DMS 273 (cell line): ENCODE measurements at regions not wholly inside any gene's neighbourhood (a gene's known extent, or its start where the extent isn't known, plus 50 kb on each side); places are given as distances from the start of the nearest gene placed in this dataset.

Experiments
- DNase-seq: peaks from one replicate; lab custom pipeline; 2025; ENCODE audit not compliant: unreplicated experiment; lab: John Stamatoyannopoulos, UW

DNA sequence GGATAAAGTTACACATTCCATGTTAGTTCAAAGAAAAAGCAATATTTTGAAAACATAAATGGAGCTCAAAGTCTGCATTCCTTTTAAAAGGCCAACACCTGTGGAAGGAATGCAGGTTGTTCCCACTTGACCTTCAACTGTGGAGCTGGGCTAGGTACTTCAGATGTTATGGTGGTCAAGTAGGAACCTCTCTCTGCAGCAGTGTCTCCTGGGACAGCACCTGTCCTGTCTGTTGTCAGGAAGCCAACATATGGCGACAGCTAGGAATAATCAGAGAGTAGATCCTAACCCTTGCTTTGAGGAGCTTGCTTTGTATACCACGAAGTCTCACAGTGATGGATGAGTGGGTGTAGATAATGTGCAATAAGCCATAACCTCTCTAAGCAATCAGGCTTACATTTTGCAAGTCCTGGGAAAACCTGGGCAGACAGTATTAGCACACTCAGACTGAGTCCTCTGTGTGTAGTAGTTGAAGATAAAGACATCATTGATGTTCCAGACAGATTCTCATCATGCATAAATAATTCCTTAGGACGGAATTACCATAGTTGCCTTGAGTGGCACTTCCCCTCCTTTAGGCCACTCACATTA is 347.5 kb downstream of the PRL start:
- peak; percentile 16 for DNase-seq

DNA sequence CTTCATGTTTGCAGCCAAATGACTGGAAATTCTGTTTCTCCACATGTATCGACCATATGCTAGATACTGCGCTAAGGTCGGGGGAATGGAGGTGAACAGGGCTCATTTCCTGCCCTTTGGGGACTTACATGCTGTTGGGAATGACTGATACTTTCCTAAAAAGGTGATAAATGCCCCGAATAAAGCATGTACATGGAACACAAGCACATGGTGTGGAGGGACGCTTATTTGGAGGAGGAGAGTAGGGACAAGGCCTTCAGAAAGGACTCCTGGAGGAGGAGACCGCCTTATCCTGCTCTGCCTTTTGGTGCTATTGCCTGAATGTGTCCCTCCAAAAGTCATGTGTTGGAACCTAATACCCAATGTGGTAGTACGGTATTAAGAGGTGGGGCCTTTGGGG is 344.5 kb downstream of the PRL start:
- DNase-seq: no peak

DNA sequence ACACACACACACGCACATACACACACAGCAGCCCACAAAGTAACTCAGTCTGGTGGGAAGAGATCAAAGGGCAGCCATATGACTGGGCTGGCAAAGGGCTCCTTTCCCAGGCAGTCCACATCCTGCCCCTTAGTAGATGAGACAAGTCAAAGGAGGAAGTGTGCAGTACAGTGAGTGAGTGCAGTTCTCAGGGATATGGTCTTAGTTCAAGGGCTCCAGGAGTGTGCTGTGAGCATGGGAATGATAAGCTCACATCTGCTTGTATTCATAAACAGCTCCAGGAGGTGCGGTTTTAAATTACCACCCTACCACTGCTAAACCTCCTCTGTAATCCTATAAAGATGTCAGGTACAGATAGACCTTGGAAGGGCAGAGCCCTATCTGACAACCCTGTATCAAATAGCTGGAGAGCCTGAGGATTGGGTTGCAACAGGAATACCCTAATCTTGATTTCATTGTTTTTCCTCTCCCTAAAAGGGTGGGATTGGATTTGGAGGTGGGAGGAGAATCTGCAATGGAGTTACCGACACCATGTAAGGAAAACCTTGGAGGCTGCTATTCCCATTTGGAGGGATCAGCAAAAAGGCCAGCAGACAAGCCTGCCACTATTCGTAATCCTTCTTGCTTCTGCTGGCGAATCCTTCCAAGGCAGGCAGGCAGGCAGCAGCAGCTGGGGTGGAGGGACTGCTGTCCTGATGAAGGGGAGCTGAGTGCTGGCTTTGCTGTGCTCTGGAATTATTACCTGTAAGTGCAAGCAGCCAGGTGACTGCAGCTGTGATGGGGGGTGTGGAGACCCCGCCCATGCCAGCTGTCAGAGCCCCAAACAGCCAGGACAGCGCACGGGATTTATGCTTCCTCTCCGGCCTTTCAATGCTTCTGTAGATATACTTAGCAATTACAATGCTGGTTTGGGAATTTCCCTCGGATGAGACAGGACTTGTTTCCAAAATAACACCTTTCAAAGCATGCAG is 342.7 kb downstream of the PRL start:
- DNase-seq: peak; percentile 96

DNA sequence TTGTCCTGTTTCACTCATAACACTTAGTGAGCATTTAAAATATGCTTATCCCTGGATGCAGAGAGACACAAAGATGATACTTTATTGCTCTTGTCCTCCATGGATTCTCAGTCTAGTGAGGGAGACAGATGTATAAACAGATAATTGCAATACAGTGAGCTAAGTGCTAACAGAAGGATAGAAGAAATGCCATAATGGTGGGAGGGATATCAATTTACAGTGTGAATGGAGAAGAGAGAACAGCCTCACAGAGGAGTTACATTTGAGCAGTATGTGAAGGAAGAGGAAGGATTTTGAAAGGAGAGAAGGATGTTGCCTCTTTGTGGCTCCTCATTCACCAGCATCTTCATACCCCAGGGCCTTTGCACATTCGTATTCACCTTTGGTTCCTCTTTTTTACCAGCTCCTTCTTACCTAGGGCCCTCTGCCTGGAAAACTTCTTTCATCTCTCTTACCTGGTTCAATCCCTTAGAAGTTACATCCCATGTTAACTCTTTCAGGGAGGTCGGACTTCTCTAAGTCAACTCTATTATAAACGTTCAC is 341.7 kb downstream of the PRL start:
- peak; percentile 81 for DNase-seq

DNA sequence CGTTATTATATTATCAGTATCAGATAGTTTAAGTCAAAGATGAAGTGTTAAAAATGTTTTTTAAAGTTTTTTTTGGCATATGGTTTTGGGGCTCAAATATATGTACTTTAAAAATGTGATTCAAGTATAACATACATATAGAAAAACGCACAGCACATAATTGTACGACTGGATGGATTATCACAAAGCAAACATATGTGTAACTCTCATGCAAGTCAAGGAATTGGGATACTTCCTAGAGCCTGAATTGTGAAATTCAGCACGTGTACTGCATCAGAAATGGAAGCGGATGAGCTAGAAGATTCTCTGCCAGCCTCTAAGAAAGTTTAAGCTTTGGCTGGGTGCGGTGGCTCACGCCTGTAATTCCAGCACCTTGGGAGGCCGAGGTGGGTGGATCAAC is 340.9 kb downstream of the PRL start:
- no peak for DNase-seq

DNA sequence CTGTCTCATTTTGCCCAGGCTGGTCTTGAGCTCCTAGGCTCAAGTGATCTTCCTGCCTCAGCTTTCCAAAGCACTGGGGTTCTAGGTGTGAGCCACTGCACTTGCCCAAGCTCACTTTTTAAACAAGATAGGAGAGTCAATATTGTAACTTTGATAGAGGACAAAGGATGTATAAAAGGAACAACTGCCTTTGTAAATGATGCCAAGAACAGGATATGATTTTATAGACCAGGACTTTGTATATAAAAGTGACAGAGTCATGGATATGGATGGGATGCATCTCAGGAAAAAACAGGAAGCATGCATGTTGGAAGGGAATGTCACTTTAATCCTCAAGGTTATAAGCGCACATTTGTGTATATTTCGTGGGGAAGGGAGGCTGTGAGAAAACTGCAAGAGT is 338.4 kb downstream of the PRL start:
- DNase-seq: no peak

DNA sequence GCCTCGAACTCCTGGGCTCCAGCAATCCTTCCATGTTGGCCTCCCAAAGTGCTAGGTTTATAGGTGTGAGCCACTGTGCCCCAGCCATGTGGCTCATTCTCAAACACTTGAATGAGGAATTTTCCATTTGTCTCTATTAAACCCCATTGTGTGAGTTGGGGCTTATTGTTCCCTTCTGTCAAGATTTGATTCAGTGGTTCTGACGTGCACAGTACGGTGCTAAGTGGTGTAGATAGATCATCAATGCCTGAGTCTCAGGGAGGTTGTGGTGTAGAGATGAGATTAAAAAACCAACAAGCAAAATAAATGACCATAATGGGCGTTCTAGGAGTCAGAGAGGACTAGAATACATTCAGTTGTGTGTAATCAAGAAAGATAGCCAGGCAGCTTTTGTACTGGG is 335.6 kb downstream of the PRL start:
- no peak for DNase-seq

DNA sequence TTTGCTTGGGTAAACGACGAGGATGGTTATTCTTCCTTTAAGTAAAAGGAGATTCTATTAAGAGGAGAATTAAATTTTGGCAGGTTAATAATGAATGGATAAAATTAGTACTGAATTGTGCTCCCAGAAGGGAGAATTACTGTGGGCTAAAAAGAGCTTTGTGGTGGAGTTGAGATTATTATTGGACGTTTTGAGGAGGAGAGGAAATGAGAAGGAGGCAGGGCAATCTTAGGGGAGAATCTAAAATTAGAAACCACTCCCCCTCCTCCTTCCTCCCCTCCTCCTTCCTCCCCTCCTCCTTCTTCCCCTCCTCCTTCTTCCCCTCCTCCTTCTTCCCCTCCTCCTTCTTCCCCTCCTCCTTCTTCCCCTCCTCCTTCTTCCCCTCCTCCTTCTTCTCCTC is 331.8 kb downstream of the PRL start:
- no peak for DNase-seq

DNA sequence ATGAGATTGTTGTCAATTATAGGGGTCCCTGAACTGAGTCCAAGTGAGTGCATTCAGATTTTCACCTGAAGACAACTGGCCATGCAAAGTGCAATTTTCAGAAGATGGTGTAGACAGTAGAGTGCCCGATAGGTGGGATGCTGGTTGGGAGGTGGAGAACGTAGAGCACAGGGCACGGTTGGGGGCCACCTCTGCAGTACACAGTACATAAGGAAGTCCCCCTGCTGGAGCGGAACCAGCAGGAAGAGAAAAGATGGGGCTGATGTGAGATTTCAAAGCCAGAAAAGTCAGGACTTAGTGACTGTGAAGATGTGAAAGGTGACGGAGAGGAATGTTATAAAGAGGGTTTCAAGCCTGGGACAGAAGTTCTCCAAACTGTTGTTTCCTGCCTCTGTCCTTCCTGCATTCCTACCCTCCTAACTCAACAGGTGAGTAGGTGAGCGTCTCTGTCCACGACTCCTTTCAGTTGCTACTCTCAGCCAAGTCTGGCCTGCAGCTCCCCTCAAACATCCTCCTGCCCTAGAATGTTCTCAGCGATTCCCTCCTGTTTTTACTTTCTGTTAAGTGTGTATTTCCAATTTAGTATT is 330.8 kb downstream of the PRL start:
- no peak for DNase-seq

DNA sequence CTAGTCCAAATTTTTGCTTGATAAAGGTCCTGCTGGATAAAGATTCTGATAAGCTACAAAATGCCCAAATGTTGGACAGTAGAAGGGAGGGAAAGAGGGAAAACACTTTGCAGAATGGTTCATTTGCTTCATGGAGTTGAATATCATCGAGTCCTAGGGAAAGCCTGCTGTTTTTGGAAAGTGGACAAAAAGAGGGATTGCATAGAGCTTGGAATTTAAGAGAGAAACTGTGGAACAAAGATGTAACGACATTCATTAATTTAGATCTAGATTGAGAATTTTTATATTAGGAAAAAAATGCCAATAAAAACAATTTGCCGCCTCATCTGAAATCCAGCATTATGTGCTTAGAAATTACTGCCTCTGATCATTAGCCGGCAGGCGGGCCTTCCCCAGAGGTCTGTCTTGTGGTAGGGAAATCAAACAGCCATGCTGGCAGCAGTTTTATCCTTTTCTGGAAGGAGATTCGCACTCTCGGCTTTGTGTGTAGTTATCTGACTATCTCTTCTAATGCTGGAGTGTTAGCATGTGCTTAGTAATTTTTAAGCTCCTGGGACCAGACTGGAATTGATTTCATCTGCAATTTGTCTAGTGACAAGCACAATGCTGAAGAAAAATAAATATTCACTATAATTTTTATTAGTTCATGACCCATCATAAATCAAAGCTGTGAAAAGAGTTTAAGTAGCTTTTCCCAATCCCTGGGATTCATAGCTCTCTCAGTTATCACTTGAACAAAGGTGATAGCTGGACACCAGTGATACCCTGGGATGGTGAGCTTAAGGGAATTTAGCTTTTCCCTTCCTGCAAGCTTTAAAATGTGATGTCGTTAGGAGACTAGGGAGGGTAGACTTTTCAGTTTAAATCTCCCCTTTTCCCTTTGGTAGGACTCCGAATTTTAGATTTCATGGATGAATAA is 329.5 kb downstream of the PRL start:
- no peak for DNase-seq

DNA sequence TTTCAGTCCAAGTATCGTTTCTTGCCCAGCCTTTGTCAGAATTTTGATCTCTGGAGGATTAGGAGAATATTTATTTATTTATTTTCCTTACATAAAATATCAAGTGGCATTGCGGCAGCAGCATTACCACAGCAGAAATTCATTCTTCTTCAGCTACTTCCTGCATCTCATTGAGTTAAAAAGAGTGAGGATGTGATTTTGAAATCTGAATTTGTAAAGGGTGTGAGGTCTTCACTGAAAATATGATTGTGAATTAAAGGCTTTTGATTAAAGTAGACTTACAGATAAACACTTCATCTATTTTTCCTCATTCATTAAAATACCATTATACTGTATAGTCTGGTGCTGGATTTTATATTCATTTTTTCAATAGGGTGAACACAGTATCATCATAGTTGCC is 328.4 kb downstream of the PRL start:
- DNase-seq: no peak

DNA sequence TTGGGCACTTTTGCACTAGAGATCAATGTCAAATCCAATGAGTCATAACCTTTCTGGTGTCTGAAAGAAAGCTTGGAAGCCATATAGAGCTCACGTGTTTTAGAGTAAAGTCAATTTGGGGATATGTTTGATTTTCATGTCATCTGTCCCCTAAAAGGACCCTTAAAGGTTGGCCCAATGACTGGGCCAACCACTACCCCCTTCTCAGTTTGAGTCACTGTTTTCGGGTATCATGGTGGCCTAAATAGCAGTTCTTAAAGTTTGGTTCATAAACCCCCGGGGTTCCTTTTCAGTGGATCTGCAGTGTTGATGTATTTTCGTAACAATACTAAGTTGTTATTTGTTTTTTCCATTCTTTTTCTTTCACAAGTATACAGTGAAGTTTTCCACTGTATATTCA is 327.6 kb downstream of the PRL start:
- DNase-seq: no peak

DNA sequence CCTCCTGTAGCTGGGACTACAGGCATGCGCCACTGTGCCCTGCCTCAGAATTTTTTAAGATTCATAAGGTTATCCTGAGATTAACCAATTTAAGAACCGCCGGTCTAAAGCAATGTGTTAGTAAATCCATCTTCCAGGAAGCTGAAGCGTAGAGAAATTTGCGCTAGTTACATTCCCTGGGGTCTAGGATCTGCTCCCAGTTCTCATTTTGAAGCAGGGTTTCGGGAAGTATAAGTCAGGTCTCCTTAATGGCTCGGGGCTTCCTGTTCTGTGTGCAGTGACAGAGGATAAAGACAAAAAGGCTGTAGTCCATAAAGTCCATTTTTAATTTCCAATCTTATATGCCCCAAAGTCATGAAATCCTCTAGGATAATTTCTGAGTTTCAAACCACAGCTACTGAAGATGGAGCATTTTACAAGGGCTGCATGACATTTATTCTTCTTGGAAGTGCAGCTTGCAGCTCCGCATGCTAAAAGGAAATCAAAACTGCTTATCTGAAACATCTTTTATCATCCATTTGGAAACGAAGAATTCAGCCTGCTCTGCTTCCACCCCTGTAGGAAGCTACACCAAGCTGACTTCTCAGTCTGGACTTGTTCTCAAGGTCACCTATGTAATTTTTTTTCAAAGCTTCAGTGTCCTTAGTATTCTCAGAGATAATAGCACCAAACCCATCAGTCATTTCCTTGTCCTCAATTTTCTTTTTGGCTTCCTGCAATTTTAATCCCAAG is 326.1 kb downstream of the PRL start:
- no peak for DNase-seq

DNA sequence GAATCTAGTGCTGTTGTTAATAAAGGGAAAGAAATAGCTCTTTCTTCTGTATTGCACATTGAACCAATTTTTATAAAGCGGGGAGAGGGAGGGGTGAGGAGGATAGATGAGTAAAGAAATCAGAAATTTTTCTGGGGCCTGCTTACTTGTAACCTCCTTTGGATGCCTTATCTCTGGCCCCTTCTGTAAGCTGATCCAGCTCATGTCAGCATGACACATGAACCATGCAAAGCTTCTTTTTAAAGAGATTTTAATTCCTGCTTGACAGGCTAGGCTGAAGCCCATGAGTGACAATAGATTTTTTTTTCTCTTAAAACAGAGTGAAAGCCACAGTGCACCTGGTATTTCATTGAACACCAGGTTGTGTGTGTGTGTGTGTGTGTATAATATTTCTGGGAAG is 325.3 kb downstream of the PRL start:
- peak; percentile 17 for DNase-seq

DNA sequence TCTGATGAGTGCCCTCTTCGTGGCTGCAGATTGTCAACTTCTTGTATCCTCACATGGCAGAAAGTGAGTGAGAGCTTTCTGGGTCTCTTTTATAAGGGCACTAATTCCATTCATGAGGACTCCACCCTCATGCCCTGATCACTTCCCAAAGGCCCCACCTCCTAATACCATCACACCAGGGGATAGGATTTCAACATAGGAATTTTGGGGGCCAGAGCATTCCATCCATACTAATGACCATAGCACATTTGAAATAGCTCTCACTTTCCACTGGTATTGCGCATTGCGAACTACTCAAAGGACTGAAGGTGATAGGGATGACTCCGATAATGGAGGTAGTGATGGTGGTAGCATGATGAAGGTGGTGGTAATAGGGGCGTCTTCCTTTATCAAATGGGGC is 324.3 kb downstream of the PRL start:
- no peak for DNase-seq

DNA sequence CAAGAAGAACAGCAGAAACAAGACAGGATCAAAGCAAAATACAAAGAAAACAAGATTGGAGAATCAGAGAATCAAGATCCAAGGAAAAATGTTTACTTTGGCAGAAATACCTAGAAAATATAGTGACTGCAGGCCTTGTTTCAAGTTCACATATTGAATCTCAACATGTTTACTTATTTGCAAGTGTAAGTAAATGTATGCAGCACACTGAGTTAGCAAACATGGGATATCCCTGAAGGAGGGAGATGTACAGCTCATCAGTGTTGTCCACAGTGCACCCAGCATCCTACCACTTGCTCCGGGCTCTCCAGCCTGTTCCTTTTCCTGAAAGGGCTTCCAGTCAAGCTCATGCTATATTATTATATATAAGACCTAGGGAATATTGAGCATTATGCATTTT is 319.5 kb downstream of the PRL start:
- no peak for DNase-seq

DNA sequence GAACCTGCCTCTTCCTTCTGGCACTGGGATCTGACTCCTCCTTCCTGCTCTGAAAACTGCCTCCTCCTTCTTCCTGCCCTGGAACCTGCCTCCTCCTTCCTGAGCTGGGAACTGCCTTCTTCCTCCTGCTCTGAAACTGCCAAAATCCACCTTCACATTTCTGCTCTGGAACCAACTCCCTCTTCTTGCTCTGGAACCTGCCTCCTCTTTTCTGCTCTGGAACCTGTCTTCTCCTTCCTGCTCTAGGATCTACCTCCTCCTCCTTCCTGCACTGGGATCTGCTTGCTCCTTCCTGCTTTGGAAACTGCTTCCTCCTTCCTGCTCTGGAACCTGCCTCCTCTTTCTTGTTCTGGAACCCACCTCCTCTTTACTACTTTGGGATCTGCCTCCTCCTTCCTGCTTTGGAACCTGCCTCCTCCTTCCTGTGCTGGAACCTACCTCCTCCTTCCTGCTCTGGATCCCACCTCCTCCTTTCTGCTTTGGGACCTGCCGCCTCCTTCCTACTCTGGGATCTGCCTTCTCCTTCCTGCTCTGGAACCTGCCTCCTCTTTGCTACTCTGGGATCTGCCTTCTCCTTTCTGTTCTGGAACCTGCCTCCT is 315.5 kb downstream of the PRL start:
- no peak for DNase-seq

DNA sequence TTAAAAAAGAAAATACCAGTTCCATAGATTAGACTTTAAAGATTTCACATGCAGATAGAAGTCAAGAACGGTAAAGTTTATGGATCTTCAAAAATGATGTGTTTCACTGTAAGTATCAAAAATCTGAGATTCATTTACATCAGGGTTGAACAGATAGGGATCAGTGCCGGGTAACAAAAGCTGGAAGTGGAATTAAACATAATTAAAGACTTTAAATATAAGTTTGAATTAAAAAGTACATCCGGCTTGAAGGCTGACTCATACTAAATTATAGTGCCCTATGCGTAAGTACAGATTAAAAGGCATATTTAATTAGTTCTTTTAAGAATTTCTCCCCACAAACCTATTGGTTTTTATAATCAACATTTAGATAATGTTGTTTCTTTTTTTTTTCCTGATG is 312.7 kb downstream of the PRL start:
- no peak for DNase-seq

DNA sequence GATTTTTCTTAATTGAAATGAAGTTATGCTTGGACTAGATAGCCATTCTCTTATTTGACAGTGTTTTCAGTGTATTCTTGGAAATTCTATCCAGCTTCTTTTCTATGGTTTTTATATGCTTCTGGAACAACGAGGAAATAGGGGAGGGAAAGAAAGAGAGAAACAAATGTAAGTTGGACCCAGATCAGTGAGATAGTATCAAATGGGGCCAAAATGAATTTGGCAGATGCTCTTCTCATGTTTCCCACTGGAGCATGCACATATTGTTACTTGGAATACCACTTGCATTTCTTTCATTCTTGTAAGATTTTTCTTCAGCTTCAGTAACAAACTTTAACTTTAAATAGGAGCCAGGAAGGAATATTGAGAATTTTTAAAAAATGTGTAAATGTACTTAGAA is 312.3 kb downstream of the PRL start:
- no peak for DNase-seq

DNA sequence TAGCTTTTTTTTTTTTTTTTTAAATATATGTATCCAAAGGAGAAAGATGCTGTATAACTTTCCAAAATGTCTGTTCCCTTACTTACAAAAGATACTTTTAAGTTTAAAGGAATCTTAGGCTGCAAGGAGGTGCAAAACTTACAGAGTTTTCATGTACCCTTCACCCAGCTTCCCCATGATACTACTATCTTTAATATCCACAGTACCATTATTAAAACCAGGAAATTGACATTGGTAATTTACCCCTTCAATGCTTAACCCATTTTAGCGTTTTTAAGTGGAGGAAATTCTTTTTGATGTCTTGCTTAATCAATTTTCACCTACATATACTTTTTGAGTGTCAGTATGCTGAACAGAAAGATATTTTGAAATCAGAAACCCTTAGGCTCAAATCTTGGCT is 310.9 kb downstream of the PRL start:
- DNase-seq: no peak
